NCI-H460 (cell line): ENCODE measurements at regions not wholly inside any gene's neighbourhood (a gene's known extent, or its start where the extent isn't known, plus 50 kb on each side); places are given as distances from the start of the nearest gene placed in this dataset.

Experiments used
- DNase-seq: peaks from one replicate; pipeline ENCODE4 v3.0.0-alpha.2; 2016; ENCODE audit warnings: low read depth; ENCODE audit errors: extremely low read depth

DNA sequence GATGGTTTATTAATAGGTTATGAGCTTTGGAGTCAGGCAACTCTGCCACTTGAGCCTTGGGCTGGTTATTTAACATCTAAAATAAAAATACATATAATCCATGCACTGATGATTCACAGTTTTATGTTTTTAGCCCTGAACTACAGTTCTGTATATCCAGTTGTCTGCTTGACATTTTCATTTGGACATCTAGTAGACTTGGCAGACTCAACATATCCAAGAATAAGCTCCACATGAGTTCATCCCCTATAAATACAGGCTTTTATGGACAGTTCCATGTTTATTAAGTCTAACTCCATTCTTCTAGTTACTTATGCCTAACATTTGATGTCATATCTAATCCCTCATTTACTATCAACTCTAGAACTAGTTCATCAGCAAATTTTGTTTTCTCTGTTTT lies 174.2 kb downstream of the KIF2B start:
- DNase-seq, result no peak

DNA sequence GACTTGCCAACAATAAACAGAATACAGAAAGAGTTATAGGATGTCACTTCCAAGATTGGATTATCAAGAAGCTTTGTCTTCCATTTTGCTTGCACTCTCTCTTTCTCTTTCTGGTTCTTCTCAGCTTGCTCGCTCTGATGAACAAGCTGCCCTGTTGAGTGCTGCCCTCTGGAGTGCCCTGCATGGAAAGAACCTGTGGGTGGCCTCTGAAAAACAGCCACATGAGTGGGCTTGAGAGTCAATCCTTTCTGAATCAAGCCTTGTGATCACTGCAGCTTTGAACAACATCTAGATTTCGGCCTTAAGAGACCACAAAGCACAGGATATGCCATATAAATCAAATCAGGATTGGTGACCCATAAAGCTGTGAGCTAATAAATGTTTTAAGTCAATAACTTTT lies 185.1 kb downstream of the KIF2B start:
- DNase-seq, result no peak

GRCh38 chr17:54009502-54009901 lies 186.8 kb downstream of the KIF2B start:
- no peak for DNase-seq

- DNase-seq, result no peak
These were observed 190.3 kb downstream of the KIF2B start for GRCh38 chr17:54013072-54013471.

GRCh38 chr17:54015734-54016133 lies 193.0 kb downstream of the KIF2B start:
- no peak for DNase-seq

DNA sequence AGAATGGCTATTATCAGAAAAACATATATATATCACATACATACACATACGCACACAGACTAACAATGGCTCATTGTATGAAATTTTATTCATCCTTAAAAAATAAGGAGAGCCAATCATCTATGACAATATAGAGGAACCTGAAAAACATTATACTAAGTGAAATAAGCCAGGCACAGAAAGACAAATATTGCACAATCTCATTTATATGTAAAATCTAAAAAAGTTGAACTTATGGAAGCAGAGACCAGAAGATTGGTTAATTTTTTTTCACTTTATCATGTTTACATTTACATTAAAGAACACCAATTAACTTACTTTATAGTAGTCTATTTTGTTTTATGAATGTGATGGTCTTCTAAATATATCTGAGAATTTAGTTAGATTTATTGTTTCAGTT lies 198.7 kb downstream of the KIF2B start:
- no peak for DNase-seq

GRCh38 chr17:54028986-54029580 lies 206.4 kb downstream of the KIF2B start:
- DNase-seq, result no peak

DNA sequence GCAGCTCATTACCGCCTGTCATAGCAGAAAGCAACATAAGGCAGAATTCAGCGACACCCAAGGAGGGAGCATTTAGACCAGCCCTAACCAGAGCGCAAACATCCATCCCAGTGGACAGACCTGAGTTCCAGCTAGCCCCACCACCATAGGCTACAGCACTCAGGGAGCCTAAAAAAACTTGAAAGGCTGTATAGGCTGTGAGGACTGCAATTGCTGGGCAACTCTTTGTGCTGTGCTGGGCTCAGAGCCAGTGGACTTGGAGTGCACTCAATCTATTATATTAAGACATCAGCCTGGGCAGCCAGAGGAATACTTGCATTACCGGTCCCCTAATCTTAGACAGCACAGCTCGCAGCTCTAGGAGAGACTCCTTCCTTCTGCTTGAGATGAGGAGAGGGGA lies 207.3 kb downstream of the KIF2B start:
- no peak for DNase-seq

DNA sequence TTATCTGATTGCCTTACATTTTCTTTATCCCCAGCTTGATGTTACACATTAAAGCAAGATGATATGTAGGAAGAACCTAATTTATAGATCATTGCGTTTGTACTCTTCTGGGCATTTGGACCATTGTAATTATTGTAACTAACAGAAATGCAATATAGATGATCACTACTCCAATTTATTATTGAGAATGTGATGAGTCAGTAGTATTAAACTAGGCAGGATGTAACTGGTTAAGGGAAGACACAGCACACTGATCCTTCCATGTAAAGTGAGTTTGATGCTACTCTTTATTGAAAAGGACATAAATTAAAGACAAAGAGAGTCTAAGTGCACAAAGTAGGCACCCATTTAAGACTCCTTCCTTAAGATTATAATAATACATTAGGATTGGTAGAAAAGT lies 223.8 kb downstream of the KIF2B start:
- DNase-seq, result no peak

GRCh38 chr17:54063639-54064038 lies 240.9 kb downstream of the KIF2B start:
- no peak for DNase-seq

DNA sequence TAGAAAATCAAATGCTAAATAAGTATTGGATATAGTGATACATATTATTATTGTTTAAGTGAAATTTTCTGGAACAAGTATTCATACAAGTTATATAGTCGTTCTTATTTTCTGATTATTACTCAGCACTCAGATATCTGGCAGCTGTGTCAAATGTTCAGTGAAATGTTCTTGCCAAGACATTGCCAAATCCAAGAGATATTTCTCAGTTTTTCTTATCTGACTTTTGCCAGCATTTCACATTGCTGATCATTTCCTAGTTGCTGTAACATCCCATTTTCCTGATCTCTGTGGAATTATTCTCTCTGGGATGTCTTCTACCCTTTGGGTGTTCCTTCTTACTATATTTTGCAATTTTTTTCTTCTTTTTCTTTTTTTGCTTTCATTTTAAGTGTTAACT lies 262.3 kb downstream of the KIF2B start:
- DNase-seq, result no peak

DNA sequence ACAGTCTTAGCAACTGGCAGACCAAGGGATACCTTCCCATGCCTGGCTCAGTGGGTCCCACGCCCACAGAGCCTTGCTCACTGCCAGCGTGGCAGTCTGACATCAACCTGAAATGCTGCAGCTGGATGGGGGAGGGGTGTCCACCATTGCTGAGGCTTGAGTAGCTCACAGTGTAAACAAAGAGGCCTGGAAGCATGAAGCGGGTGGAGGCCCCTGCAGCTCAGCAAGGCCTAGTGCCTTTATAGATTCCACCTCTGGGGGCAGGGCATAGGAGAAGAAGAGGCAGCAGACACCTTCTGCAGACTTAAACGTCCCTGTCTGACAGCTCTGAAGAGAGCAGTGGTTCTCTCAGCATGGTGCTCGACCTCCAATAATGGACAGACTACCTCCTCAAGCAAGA lies 263.2 kb downstream of the KIF2B start:
- no peak for DNase-seq

DNA sequence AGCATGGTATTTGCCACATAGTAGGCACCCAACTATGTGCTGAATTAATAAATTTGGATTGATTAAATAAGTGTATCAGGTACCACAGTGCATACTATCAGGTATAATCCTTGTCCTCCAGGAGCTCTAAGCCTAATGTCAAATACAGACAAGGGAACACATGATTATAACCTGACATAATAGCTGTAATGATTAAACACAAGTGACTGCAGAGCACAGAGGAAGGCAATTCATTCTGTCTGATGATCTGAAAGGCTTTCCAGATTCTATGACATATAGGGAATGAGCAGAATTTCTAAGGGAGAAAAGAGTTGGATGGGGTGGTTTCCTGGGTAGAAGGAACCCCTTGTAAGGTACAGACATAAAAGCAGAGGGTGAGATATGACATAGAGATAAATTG lies 273.5 kb downstream of the KIF2B start:
- DNase-seq, result no peak

GRCh38 chr17:54099221-54099620 lies 276.5 kb downstream of the KIF2B start:
- DNase-seq, result no peak

DNA sequence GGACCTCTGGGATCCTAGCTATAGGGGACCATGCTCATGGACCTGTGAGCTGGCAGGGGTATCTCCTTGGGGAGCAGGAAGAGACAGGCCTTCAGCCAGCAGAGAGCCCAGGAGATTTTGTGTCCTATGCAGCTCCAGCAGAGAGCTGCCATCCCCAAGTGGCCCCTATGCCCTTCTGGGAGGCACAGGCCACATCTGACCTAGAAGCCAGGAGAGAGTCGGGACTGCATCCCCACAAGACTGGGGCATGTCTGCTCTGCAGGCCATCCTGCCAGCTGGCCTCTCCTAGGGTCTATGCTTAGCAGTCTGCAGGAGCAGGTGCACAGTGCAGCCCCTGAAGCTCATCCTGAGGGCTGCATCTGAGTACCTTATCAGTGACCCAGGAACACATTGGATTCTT lies 279.5 kb downstream of the KIF2B start:
- DNase-seq, result no peak

DNA sequence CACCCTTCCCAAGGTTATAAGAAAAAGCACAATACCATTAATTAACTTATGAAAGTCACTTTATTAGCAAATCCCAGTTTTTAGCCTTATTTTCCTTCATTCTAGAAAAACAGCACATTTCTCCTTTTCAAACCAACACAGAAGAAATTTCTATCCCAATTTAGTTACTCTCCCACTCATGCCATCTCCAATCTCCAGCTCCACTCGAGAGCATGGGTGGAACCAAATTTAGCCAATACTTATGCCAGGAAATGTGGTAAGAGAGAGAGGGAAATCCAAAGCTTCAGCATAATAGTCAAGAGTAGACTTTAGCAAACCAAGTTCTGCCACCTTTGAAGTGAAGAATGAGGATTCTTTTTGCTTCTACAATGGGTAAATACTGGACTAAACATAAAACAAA lies 288.8 kb downstream of the KIF2B start:
- no peak for DNase-seq

DNA sequence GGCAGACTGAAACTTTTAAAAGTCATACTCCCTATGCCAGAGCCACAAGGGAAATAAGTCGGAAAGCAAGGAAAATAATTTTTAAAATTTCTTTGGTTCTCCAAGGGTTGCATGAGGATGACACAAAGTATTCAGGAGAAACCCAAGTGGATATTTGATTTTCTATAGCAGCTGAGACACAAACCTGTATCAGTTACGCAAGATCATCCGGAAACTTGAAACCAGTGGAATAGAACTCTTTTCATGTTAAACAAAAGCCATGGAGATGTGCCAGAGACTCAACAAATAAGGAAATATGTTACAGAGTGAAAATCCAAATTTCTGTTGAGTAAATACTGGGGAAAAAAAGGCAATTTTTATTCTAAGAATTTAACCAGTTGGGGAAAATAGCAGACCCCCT lies 294.7 kb downstream of the KIF2B start:
- DNase-seq, result no peak

- DNase-seq, result no peak
These were observed 301.7 kb downstream of the KIF2B start for GRCh38 chr17:54124456-54124855.

DNA sequence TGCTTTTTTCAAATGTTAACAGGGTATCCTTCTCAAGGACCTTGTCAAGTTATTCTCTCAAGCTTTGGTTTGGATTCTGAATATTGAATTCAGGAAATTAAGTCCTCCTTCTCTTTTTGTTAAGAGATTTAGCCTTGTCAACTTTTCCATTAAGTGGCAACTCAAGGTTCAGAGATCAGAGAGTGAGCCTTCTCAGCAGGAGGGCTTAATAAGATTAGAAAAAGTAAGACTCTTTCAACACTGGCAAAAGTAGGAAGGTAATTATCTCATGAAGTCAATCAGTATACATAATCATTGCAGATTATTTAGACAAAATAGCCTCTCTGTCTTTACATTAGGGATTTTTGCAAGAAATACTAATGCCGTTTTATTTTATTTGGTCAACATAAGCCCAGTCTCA lies 330.7 kb downstream of the KIF2B start:
- DNase-seq, result no peak

DNA sequence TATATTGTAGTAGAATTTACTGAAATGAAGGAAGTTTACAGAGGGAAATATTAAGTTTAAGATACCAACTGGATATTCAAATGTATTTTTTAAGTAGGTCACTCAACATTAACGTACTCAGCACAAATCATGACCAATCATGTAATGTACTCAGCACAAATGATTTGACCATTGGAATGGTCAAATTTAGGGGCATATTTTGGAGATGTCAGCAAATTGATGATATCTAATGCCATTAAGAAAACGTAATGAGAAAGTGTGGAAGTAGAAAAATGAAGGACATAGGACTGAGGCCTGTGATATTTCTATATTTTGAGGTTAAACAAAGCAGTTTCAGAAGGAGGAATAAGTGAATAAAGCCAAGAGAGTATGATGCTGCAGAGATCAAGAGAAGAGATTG lies 334.8 kb downstream of the KIF2B start:
- no peak for DNase-seq

GRCh38 chr17:54172096-54172984 lies 349.6 kb downstream of the KIF2B start:
- DNase-seq, result no peak

GRCh38 chr17:54172985-54173316 lies 350.2 kb downstream of the KIF2B start:
- DNase-seq, result no peak
